Neuronal stem cell (in vitro differentiated cells): ENCODE measurements at regions not wholly inside any gene's neighbourhood (a gene's known extent, or its start where the extent isn't known, plus 50 kb on each side); places are given as distances from the start of the nearest gene placed in this dataset.
A peak's percentile ranks its signal among the peaks of the same experiment; 100 is the strongest.

Experiments used
- DNase-seq: peaks from one replicate; pipeline ENCODE4 v3.0.0-alpha.2; 2013; ENCODE audit warnings: low spot score
- H2AFZ ChIP-seq: one replicate; pipeline ENCODE4 v1.6.1; 2013; ENCODE audit warnings: mild to moderate bottlenecking, low read length, inconsistent platforms
- H2AK5ac ChIP-seq: 2 replicates; pipeline ENCODE4 v1.6.1; 2013; ENCODE audit warnings: low read depth, mild to moderate bottlenecking, inconsistent platforms, low read length, moderate library complexity, mixed read lengths
- H2BK120ac ChIP-seq: 2 replicates; pipeline ENCODE4 v1.6.1; 2013; ENCODE audit warnings: low read depth, mild to moderate bottlenecking, inconsistent platforms, low read length, moderate library complexity, mixed read lengths
- H2BK12ac ChIP-seq: one replicate; pipeline ENCODE4 v1.6.1; 2013; ENCODE audit warnings: low read length, inconsistent platforms
- H2BK15ac ChIP-seq: 2 replicates; pipeline ENCODE4 v1.6.1; 2013; ENCODE audit warnings: mild to moderate bottlenecking, low read length, inconsistent platforms, mixed read lengths
- H2BK5ac ChIP-seq: one replicate; pipeline ENCODE4 v1.6.1; 2013; ENCODE audit warnings: inconsistent platforms, mild to moderate bottlenecking, low read length, moderate library complexity
- H3K14ac ChIP-seq: one replicate; pipeline ENCODE4 v1.6.1; 2013; ENCODE audit warnings: low read length, inconsistent platforms
- H3K18ac ChIP-seq: 2 replicates; pipeline ENCODE4 v1.6.1; 2013; ENCODE audit warnings: low read length, inconsistent platforms
- H3K23ac ChIP-seq: 2 replicates; pipeline ENCODE4 v1.6.1; 2013; ENCODE audit warnings: low read depth, mild to moderate bottlenecking, mixed read lengths, low read length, inconsistent platforms; ENCODE audit not compliant: poor library complexity
- H3K27ac ChIP-seq: replicated peaks from 3 replicates; pipeline ENCODE4 v1.5.1; 2013; ENCODE audit warnings: low read length, inconsistent platforms
- H3K27me3 ChIP-seq, 3 experiments: 2 replicates each; pipeline ENCODE4 v1.6.1; 2013; ENCODE audit warnings: low read length in 3 of 3, mild to moderate bottlenecking in 2 of 3, inconsistent platforms in 1 of 3, low read depth in 1 of 3, mixed read lengths in 1 of 3, moderate library complexity in 1 of 3; ENCODE audit not compliant: control insufficient read depth in 3 of 3, insufficient read depth in 3 of 3
- H3K36me3 ChIP-seq, 2 donors: replicated peaks in 1 of 2; 2 replicates each; pipeline ENCODE4 v1.6.1; 2013; ENCODE audit warnings: low read length in 2 of 2; ENCODE audit not compliant: control insufficient read depth in 2 of 2, insufficient read depth in 2 of 2
- H3K4ac ChIP-seq: 2 replicates; pipeline ENCODE4 v1.6.1; 2013; ENCODE audit warnings: inconsistent platforms, mild to moderate bottlenecking, low read length, moderate library complexity
- H3K4me1 ChIP-seq, 2 donors: 1 replicate in 1 of 2; 2 replicates in 1 of 2; pipeline ENCODE4 v1.6.1; 2013; ENCODE audit warnings: low read length in 2 of 2, low read depth in 1 of 2; ENCODE audit not compliant: control insufficient read depth in 2 of 2, insufficient read depth in 1 of 2
- H3K4me2 ChIP-seq: one replicate; pipeline ENCODE4 v1.6.1; 2013; ENCODE audit warnings: mild to moderate bottlenecking, low read length, inconsistent platforms; ENCODE audit not compliant: insufficient read depth, poor library complexity, severe bottlenecking
- H3K4me3 ChIP-seq, 2 donors: 2 replicates each; pipeline ENCODE4 v1.5.1; 2013; ENCODE audit warnings: low read length in 2 of 2, mild to moderate bottlenecking in 2 of 2, inconsistent platforms in 1 of 2, moderate library complexity in 1 of 2
- H3K79me1 ChIP-seq: one replicate; pipeline ENCODE4 v1.6.1; 2013; ENCODE audit warnings: low read depth, mild to moderate bottlenecking, inconsistent platforms, low read length, moderate library complexity
- H3K9ac ChIP-seq: one replicate; pipeline ENCODE4 v1.6.1; 2013; ENCODE audit warnings: mild to moderate bottlenecking, low read depth, low read length, inconsistent platforms; ENCODE audit not compliant: poor library complexity
- H3K9me3 ChIP-seq, 2 donors: replicated peaks in 1 of 2; 2 replicates each; pipeline versions ENCODE3 to v1.6.1; 2013; ENCODE audit warnings: low read length in 2 of 2, mild to moderate bottlenecking in 2 of 2, inconsistent platforms in 1 of 2, low read depth in 1 of 2, mixed read lengths in 1 of 2, moderate library complexity in 1 of 2; ENCODE audit not compliant: control insufficient read depth in 2 of 2, insufficient read depth in 1 of 2
- H4K8ac ChIP-seq: one replicate; pipeline ENCODE4 v1.6.1; 2013; ENCODE audit warnings: low read depth, mild to moderate bottlenecking, inconsistent platforms, low read length, moderate library complexity
- H4K91ac ChIP-seq: one replicate; pipeline ENCODE4 v1.6.1; 2013; ENCODE audit warnings: low read length, low read depth, mild to moderate bottlenecking, inconsistent platforms; ENCODE audit not compliant: poor library complexity
- WGBS, 2 donors: extraction: QIAGEN DNeasy Blood & Tissue Kit; methylation state at CpG; one replicate each; pipeline ENCODE4 v1.1.7; 2013; ENCODE audit warnings: missing lambda C conversion rate in 2 of 2, mixed read lengths in 1 of 2; ENCODE audit not compliant: insufficient read length in 2 of 2, insufficient replicate concordance in 1 of 2; ENCODE audit errors: extremely low coverage in 2 of 2; 5-methylcytosine and 5-hydroxymethylcytosine counted together

GRCh38 chr7:136412952-136413351 lies 435.8 kb upstream of the MTPN start:
- Histone ChIP-seq H4K8ac (no peak overlapping the region), H2BK120ac (no peak overlapping the region), H3K4me1 (no peaks in the 10 kb centered on the region), H3K4ac (no peak overlapping the region), H2AFZ (no peak overlapping the region), H3K23ac (no peak overlapping the region), H3K14ac (no peak overlapping the region), H3K9ac (no peak overlapping the region), H3K36me3 (no peaks in the 10 kb centered on the region), H3K4me2 (no peak overlapping the region), H3K4me3 (no peak overlapping the region), H2AK5ac (no peak overlapping the region), H2BK15ac (no peak overlapping the region), H3K79me1 (no peaks in the 10 kb centered on the region), H2BK12ac (no peak overlapping the region), H3K18ac (no peak overlapping the region), H3K9me3 (no peaks in the 10 kb centered on the region), H4K91ac (no peak overlapping the region), H3K27me3 (no peaks in the 10 kb centered on the region), H2BK5ac (no peak overlapping the region), H3K27ac (no peak overlapping the region)
- DNase-seq: no peak
- WGBS, 2 donors: no CpG with 5 or more reads among the region's 3 CpGs

GRCh38 chr7:136405931-136406777 lies 429.0 kb upstream of the MTPN start:
- Histone ChIP-seq H3K18ac (no peak overlapping the region), H3K36me3 (no peaks in the 10 kb centered on the region), H3K23ac (no peak overlapping the region), H2BK5ac (no peak overlapping the region), H2BK12ac (no peak overlapping the region), H3K79me1 (no peaks in the 10 kb centered on the region), H3K4me1 (peaks cover 0 to 1% of the 10 kb centered on the region in 2 donors), H3K4me2 (no peak overlapping the region), H3K27me3 (no peaks in the 10 kb centered on the region), H3K4me3 (no peak overlapping the region), H2AK5ac (no peak overlapping the region), H4K8ac (no peak overlapping the region), H3K9ac (no peak overlapping the region), H3K9me3 (no peaks in the 10 kb centered on the region), H3K27ac (no peak overlapping the region), H2BK15ac (no peak overlapping the region), H4K91ac (no peak overlapping the region), H3K14ac (no peak overlapping the region), H2BK120ac (no peak overlapping the region), H2AFZ (peak overlapping the region; percentile 81), H3K4ac (no peak overlapping the region)
- no CpG with 5 or more reads among the region's 17 CpGs for WGBS, 2 donors
- DNase-seq: peak; percentile 70

- Histone ChIP-seq H3K4me1 (peaks cover 1 to 2% of the 10 kb centered on the region in 2 donors), H3K18ac (no peak overlapping the region)
- WGBS, 2 donors: no CpG with 5 or more reads among the region's 4 CpGs
Observed at GRCh38 chr7:136403591-136403990, 426.4 kb upstream of the MTPN start.

GRCh38 chr7:136400877-136401276 lies 423.7 kb upstream of the MTPN start:
- no peak overlapping the region for H2AK5ac ChIP-seq
- no peak overlapping the region for H3K23ac ChIP-seq
- no peak overlapping the region for H4K91ac ChIP-seq
- H2BK12ac ChIP-seq: no peak overlapping the region
- H2BK15ac ChIP-seq: no peak overlapping the region
- H3K14ac ChIP-seq: no peak overlapping the region
- H3K27me3 ChIP-seq: no peaks in the 10 kb centered on the region
- H2BK5ac ChIP-seq: no peak overlapping the region
- H3K36me3 ChIP-seq: no peaks in the 10 kb centered on the region
- WGBS, 2 donors: no CpG with 5 or more reads among the region's 5 CpGs
- peaks cover 0 to 2% of the 10 kb centered on the region in 2 donors for H3K4me1 ChIP-seq
- no peak overlapping the region for H2AFZ ChIP-seq
- H3K4me2 ChIP-seq: no peak overlapping the region
- H3K79me1 ChIP-seq: no peaks in the 10 kb centered on the region
- no peaks in the 10 kb centered on the region for H3K9me3 ChIP-seq
- no peak overlapping the region for H2BK120ac ChIP-seq
- H3K4me3 ChIP-seq: no peak overlapping the region
- H4K8ac ChIP-seq: no peak overlapping the region
- DNase-seq: no peak
- H3K9ac ChIP-seq: no peak overlapping the region
- H3K4ac ChIP-seq: no peak overlapping the region
- H3K18ac ChIP-seq: no peak overlapping the region
- no peak overlapping the region for H3K27ac ChIP-seq

More at GRCh38 chr7:136403591-136403990, 426.4 kb upstream of the MTPN start:
- Histone ChIP-seq H2BK120ac (no peak overlapping the region), H4K91ac (no peak overlapping the region), H2AK5ac (no peak overlapping the region), H3K79me1 (no peaks in the 10 kb centered on the region), H3K14ac (no peak overlapping the region), H3K4me3 (no peak overlapping the region), H3K27ac (no peak overlapping the region), H2BK15ac (no peak overlapping the region), H3K4me2 (no peak overlapping the region), H3K23ac (no peak overlapping the region), H2AFZ (no peak overlapping the region), H3K27me3 (no peaks in the 10 kb centered on the region), H2BK5ac (no peak overlapping the region), H3K4ac (no peak overlapping the region), H3K9me3 (no peaks in the 10 kb centered on the region), H3K36me3 (no peaks in the 10 kb centered on the region), H3K9ac (no peak overlapping the region), H4K8ac (no peak overlapping the region), H2BK12ac (no peak overlapping the region)
- no peak for DNase-seq
